NK-92 treated with Interleukin-12 subunit alpha and Interleukin-12 subunit beta, amount 100 ng/mL, for 24 hours (cell line): ENCODE measurements at regions not wholly inside any gene's neighbourhood (a gene's known extent, or its start where the extent isn't known, plus 50 kb on each side); places are given as distances from the start of the nearest gene placed in this dataset.

Experiments used
- DNase-seq: peaks from one replicate; lab custom pipeline; 2025; lab: John Stamatoyannopoulos, UW

DNA sequence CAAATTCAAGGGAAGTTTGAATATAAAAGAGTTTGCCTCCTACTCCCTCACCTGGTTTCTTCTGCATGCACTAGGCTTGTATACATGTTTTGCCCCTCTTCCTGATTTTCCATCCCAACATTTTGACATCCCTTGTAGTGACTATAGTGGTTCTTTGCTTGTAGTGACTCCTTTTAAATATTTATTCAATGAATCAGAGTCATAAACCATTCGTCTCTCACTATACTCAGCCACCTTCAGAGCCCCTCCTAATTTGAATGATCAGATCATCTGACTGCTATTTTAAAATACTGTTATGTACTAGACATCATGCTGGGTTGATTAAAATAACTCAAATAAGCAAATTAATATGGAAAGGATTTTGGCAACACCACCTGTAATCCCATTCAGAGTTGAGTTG lies 492.1 kb upstream of the PIK3C3 start:
- no peak for DNase-seq

DNA sequence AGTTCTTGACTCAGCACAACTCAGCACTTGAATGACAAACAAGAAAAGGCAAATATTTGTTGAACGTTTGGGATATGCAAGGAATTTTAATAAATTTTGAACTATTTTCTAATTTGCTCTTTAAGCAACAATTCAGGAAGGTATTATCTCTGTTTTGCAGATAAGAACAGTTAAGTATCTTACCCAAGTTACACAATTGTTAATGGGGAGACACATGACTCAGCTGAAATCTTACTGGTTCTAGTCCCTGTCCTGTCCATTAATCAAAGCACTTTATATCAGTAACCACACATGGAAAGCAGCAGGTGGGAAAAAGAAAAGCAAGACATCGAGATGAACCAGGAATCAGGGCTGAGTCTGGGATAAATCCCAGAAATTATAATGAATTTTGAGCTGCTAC lies 493.9 kb upstream of the PIK3C3 start:
- no peak for DNase-seq

DNA sequence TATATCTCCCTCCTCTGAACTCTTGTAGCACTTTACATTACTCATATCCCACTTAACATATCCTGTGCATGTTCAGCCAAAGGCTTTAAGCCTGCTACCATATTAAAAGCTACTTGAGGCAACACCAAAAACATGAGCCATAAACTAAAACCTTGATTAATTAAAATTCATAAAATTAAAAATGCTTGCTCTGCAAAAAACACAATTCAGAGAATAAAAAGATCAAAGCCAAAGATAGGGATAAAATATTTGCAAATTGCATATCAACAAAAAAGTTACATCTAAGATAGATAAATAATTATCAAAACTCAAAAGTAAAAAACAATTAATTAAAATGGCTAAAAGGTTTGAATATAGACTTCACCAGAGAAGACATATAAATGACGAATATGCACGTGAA lies 495.4 kb upstream of the PIK3C3 start:
- no peak for DNase-seq

DNA sequence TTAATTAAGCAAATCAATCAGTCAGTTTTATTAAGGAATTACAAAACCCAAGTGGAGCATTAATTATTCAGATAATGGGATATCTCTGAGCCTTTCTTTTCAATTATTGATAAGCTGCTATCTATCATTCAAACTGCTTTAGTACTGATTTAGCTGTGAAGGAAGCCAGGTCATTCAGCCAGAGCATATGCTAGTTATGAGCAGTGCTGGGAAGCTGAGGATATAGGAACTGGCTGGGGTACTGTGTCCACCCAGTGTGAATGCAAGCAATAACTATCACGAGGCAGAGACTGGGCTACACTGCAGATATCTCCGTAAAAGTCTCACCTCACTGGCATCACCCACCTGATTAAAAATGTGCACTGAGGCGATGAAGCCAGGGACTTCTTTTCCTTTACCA lies 496.7 kb upstream of the PIK3C3 start:
- DNase-seq = no peak

DNA sequence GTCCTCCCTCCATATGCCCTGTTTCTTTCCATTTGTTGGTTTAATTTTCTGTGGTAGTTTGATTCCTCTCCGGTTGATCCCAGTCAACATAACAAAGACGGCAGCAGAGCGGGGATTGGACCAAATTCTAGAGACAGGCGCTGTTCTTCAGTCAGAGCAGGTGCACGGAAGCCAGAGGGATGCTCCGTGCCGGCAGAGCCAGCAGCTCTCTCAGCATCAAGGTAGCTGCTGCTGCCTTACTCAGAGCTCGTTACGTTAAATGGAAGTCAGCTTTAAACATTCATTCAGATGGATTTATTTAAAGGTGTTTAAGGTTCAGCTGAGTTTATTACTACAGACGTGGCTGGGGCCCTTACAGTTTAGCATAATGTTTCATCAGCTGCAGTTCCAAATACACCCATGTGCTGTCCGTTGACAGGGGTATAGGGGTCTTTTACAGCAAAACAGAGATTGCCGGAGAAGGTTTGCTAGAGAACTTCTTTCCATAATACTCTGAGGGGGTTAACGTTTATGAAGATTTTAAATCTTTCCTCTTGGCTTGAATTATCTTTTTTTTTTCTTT lies 497.2 kb upstream of the PIK3C3 start:
- no peak for DNase-seq

DNA sequence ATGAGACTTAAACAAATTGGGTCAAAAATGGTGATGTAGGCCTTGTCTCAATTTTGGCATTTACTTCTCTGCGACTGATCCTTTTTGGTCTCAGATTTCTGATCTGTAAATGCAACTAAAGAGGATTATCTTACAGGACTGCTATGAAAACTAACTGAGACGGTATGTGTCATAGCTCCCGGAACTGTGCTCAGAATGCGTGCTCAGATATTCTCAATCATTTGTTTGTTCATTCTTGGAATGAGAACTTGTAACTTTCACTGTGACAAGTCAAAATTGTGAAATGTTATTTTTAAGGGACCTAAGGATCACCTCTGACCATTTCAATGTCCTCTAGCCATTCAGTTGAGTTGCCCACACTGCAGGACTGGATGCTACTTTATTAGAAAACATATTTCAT lies 498.2 kb upstream of the PIK3C3 start:
- DNase-seq = no peak

DNA sequence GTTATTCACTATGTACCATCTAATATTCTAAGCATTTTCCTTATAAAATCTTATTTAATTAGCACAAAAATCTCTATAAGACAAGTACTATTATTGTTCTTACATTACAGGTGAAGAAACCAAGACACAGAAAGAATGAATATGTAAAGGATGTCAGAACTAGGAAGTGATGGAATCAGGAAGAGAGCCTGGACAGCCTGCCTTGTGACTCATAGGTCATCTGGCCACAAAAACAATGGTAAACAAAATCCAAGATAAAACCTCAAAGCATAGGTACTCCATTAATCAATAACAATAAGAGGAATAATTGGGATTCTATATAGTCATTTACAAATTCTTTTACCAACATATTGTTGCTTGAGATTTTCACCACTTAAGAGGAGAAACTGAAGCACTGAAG lies 505.4 kb upstream of the PIK3C3 start:
- DNase-seq = no peak

DNA sequence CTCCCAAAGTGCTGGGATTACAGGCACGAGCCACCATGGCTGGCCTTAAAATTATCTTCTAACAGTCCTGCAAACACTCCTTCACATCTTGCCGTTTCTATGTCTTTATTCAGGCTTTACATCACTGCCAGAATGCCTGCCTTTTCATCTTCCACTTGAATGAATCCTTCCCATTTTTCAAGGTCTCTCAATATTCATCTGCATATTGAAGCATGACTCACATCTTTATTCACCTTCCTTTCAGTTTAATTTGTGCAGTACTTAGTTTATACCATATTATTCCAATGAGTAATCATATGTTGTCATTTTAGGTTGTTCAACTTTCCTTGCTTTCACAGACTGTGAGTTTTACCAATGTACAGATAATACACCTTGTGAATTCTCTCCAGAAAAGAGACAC lies 510.1 kb upstream of the PIK3C3 start:
- no peak for DNase-seq

DNA sequence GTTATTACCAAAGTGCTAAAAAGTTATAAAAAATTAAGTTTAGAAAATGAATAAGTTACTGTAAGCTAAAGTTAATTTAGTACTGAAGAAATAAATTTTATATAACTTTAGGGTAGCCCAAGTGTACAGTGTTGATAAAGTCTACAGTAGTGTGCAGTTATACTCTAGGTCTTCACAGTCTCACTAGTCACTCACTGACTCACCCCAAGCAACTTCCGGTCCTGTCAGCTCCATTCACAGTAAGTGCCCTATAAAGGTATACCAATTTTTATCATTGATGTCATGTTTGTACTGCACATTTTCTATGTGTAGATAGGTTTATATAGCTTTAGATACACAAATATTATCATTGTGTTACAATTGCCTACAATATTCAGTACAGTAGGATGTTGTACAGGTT lies 518.3 kb upstream of the PIK3C3 start:
- DNase-seq = no peak

DNA sequence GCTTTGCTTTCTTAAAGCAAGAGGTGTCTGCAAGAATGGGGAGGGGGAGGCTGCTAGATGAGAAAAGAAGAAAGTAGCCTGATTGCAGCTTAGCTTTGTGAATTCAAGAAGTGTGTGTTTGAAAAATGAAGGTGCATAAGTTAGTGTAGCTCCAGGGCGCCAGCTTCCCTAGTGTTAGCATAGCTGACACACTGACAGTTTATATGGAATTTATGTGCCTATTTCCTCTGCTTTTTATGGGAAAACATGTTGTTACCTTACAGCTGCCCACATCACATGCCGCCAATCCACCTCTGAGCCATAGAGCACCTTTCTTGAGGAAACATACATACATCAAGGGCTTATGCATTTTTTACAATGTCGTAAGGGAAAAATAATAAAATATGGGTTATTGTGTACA lies 536.4 kb upstream of the PIK3C3 start:
- DNase-seq = no peak

DNA sequence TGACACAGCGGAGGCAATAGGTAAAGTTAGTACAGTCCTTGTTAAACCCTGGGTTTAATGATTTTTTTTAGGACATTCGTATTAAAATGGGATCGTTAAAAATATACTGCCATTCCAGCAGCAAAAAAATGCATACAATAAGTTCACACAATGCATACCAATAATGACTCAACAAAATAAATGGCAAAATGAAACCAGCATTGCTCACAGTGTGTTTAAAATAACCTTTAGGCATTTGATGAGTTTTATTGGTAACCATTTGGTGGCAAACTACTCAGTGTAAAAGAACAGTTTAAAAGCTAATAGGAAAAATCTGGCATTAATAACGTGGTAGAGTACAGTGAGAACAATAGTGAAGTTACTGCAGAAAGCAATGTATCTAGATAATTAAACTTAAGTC lies 539.0 kb upstream of the PIK3C3 start:
- no peak for DNase-seq

DNA sequence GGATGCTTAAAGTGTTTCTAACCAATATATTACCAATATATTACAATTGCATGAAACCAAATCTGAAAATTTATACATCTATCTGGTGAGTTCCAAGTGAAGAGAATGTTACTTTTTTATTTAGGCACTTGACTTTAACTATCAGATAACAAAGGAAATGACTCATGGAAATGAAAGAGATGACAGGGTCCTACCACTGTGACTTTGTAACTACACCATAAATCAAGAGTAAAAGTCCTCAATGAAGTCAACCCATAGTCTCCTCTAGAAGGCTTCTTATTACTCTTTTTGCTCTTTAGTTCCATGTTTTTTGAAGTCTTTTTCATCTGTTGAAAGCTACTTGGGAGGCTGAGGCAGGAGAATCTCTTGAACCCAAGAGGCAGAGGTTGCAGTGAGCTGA lies 545.0 kb upstream of the PIK3C3 start:
- no peak for DNase-seq

DNA sequence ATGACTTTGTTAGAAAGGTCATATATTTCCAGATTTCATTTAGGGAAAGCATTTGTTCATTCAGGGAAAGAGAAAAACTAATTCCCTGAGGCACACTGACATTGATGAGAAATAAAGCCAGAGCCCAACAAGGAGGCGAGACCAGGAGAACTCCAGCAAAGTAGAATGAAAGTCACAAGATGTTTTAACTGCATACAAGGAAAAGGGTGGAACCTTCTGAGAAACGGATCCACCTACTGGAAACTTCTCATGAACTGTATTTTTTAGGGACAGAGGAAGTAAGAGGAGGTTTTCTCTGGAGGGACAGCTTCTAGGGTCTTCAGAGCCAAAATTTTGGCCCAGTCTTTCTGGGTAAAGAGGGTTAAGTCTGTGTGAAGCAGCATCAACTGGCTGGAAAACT lies 548.2 kb upstream of the PIK3C3 start:
- DNase-seq = no peak

DNA sequence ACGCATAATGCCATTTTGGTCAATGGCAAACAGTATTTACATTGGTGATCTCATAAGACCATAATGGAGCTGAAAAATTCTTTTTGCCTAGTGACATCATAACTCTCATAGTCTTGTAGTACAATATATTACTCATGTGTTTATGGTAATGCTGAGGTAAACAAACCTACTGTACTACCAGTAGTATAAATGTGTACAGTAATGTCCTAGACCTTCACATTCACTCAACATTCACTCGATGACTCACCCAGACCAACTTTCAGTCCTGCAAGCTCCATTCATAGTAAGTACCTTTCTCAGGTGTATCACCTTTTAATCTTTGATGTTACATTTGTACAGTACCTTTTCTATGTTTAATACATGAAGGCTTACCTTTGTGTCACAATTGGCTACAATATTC lies 558.2 kb upstream of the PIK3C3 start:
- DNase-seq = no peak

DNA sequence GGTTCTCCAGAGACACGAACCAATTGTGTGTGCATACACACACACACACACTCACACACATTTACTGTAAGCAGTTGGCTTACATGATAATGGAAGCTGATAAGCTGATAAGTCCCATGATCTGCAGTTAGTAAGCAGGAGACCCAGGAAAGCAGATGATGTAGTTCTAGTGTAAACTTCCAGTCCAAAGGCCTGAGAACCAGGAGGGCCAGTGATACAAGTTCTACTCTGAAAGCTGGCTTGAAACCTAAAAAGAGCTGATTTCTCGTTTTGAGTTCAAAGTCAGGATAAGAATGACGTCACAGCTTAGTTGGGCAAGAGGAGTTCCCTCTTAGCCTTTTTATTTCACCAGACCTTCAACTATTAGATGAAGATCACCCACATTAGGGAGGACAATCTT lies 558.8 kb upstream of the PIK3C3 start:
- no peak for DNase-seq

DNA sequence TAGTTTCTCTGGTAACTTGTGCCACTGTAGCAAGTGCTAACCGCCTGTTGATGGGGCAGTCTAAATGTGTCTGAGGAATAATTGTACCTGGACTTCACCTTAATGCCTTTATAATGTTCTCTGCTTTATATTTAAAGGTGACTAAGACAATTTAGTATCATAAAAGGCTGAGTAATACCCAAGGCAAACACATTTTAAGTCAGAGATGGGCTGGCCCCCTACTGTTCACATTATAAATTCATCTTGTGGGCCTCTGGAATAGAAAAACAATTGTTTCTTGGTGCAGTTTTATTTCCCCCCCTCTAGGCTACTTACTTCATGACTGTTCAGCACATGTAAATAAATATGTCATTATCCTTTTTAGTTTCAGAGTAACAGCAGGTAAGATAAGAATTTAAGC lies 559.3 kb upstream of the PIK3C3 start:
- no peak for DNase-seq

DNA sequence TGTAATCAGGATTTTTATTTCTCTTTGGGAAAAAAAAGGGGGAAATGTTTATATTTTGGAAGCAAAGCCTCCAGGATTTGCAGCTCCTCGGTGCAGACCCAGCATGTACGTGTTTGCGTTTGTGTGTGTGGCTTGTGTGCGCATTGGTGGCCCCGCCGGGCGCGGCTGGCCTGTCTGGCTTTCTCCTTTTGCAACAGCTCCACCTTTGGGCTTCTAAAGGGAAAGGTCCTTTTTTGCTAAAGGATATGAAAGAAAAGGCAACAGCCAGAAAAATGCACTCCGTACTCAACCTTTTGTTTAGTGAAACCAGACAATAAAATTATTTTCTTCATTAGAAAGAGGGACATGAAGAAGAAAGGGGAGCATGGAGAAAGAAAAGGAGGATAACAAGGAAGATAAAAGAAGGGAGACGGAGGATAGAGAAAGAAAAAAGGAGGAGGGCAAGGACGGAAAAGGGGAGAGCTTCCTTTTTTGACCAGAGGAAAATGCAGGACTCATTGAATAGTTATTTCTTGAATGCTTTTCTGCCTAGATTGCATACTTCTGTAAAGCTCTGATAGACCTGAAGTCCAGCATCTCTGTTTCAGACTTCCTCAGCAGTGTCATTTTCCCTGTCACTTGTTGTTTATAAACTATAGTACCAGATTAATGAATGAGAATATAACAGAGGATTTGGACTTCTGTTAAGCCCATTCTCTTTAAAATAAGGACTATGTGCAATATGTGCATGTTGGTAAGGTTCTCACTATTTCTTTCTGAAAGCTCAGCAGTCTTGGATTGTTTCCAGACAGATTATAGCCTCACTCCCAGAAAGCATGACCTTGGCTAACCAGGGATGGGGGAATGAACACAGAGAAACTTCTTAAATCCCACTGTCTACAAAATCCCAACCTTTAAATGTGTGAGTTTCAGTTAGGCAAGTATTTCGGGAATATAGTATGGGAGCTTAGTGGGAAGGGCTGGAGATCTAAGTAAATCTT lies 563.1 kb upstream of the PIK3C3 start:
- DNase-seq = no peak

DNA sequence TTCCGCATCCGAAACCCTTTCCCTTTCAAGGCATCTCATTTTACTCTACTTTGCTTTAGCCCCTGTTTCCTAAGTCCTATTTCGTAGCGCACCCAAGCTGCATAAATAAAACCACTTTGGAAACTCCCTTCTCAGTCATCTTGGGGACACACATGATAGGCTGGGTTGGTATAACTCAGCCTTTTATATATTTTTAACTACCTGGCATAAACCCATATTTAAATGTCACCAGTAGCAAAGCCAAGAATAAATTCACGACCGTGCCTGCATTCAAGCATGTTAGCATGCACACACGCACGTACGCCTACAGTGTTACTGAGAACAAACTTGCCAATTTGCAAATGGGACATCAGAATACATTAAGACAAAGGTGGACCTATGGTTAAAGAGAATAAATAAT lies 564.7 kb upstream of the PIK3C3 start:
- DNase-seq = no peak

DNA sequence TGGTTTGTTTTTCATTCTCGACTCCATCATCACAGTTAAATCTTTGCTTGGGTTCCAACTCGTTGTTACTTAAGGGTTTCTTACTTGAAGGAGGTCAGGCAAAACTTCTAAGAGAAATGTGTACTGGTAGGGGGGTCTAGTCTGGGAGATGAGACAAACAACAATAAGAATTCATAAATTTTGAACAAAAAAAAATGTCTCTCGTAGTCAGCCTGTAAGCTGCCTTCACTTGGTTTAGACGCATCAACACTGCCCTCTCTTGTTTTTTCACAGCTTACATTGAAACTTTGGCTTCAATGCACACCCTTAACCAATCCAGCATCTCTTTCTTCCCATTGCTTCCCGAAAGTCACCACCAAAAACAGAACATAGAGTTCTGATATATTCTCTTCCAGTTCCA lies 576.4 kb upstream of the PIK3C3 start:
- no peak for DNase-seq

DNA sequence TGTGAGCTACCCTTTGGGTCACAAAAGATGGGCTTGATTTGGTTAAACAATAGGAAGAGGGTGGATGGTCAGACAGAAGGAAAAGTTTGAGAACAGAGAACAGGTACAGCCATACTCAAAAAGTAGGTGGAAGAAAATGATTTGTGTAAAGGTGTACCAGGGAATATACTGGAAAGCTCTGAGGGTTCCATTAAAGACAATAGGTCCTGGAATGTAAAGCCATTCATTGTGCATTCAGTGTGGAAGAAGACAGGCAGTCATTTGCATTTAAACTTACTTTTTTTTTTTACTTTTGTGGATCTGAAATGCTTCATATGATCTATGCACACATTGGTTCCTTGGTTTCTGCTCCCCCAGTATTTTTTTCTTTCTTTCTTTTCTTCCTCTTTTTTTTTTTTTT lies 581.4 kb upstream of the PIK3C3 start:
- DNase-seq = no peak

DNA sequence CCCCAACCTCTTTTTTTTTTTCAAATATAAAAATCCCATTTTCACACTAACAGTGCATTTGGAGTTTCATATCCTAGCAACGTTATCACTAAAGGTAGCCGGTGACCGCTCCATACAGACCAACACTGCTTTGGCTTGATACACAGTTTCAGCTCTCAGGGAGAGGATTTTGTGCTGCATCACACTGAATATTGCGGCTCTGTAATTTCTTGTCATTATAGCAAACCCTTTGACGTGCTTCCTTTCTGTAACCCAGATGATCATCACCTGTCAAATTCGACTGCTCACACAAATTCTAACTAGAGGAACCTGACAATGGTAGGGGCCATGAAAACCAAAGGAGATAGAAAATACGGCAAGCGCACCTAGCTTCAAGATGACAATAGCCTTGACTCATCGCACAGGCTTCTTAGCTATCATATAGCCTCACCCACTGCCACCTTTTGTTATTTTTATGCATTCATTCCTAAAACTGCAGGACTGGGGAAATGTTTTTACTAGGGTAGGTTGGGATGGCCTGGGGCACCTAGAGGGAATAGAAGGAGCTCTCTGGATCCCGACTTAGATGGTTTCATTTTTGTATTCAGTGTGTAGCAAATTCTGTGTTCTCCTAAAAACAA lies 582.9 kb upstream of the PIK3C3 start:
- DNase-seq = no peak

DNA sequence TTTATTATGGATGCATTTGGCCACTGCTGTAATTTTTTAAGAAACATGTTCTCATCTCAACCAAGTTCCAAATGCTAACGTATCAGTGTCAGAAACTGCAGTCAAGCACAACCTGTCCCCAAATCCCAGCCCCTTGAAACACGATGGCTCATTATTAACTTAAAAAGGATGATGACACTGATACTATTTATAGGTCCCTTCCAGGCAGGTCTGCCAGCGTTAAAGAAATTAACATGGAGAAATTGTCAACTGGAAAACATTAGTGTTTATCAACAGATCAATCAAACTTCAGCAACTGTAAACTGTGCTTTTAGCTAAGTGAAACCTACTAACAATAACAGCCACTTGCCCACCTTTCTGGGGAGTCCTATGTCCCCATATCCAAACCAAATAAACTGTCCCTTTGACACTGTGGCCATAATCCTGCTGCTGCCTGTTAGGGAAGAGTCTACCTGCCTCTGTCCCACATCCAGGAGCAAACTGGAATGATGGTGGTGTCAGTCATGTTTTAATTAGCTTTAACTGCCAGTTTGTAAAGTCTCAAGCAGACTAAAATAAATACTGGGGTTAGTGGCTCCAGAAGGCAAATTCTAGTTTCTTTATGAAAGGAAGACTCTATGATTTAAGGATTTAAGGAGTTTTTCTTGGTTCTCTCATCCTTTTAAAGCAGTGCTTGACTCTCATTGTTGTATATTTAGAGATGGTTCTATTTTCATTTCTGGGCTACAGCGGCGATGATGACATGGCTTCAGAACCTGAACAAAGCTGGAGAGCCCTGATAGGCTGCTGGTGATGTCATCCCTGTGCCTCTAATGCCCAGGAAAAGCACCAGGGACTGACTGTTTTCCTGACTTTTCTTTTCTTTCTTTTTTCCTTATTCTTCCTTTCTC lies 583.6 kb upstream of the PIK3C3 start:
- no peak for DNase-seq
